ENCODE measurements at regions not wholly inside any gene's neighbourhood (a gene's known extent, or its start where the extent isn't known, plus 50 kb on each side); places are given as distances from the start of the nearest gene placed in this dataset.
"Not testable (repeated sequence)": the region's sequence is repeated elsewhere in the genome, so short reads cannot be mapped to it uniquely, and the experiment has no call there.

DNA sequence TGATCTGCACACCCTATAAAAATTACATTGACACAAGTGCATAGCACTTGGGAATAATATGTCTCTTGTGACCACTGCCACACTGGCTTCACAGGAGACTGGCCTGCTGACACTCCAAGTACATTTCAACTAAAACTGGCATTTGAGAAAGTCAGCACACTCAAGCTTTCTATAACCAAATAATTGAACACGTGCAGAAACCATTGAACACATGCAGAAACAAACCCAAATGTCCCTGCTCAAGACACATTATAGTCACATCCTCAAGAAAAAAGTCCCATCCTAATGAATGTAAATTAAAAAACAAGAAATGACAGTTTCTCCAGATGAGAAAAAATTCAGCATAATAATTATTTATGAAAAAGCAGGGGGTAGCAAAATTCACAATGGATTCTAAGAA is 1859.1 kb upstream of the PCDH20 start:
- ATAC-seq (ENCODE audit: low FRiP score) = no peak
- TF ChIP-seq, protein P1, sequence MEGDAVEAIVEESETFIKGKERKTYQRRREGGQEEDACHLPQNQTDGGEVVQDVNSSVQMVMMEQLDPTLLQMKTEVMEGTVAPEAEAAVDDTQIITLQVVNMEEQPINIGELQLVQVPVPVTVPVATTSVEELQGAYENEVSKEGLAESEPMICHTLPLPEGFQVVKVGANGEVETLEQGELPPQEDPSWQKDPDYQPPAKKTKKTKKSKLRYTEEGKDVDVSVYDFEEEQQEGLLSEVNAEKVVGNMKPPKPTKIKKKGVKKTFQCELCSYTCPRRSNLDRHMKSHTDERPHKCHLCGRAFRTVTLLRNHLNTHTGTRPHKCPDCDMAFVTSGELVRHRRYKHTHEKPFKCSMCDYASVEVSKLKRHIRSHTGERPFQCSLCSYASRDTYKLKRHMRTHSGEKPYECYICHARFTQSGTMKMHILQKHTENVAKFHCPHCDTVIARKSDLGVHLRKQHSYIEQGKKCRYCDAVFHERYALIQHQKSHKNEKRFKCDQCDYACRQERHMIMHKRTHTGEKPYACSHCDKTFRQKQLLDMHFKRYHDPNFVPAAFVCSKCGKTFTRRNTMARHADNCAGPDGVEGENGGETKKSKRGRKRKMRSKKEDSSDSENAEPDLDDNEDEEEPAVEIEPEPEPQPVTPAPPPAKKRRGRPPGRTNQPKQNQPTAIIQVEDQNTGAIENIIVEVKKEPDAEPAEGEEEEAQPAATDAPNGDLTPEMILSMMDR (IDR thresholded peaks at IDR 0.05) = no peak
- no peak for DNase-seq (ENCODE audit: low spot score)

DNA sequence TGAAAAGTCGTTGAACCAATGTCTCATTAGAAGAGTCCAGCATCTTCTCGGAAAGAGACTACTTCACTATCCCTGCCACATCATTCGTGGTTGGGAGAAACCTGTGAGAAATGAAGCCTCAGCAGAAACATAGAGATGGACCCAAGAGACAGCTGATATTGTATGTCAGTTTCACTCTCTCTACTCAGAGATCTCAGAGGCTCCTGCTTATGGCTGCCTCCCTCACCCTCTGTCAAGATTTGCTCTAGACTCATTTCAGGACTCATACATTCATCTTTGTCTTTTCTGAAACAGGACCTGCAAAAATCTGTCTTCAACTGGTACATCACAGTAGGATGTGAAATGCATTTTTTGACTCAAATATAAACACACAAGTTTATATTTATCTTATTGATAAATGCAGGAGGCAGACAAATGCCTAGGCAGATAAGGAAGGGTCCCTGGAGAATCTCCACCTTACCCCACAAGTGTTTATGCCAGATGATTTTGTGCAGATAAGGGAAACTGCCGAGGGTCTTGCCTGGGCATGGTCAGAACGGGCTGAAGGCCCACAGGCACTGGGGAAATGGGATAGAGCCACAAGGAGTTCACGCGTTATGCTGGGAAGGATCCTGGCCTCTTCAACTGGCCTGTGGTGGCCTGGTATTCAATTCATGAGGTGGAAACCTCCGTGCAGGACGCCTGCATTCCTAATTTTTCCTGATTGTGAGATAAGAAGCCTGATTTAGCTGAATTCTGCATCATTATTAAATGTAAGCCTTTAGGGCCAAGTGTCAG is 1834.0 kb upstream of the PCDH20 start:
- TF ChIP-seq, protein P1 (IDR thresholded peaks at IDR 0.05) = no peak
- DNase-seq (ENCODE audit: low spot score) (no peak), ATAC-seq (ENCODE audit: low FRiP score) (no peak)

DNA sequence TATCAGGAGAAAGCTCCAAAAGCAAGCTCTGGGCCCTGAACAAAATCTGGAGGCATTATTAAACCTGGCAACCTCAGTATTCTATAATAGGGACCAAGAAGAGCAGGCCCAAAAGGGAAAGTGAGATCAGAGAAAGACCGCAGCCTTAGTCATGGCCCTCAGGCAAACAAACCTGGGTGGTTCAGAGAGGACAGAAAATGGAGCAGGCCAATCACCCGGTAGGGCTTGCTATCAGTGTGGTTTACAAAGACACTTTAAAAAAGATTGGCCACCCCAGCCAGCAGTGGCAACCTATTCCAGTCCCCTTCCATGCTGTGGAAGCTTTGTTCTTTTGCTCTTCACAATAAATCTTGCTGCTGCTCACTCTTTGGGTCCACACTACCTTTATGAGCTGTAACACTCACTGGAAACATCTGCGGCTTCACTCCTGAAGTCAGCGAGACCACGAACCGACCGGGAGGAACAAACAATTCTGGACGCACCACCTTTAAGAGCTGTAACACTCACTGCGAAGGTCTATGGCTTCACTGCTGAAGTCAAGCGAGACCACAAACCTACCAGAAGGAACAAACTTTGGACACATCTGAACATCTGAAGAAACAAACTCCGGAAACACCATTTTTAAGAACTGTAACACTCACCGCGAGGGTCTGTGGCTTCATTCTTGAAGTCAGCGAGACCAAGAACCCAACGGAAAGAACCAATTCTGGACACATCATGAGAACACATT is 1821.2 kb upstream of the PCDH20 start:
- not testable (repeated sequence) for ATAC-seq (ENCODE audit: low FRiP score); DNase-seq (ENCODE audit: low spot score)

DNA sequence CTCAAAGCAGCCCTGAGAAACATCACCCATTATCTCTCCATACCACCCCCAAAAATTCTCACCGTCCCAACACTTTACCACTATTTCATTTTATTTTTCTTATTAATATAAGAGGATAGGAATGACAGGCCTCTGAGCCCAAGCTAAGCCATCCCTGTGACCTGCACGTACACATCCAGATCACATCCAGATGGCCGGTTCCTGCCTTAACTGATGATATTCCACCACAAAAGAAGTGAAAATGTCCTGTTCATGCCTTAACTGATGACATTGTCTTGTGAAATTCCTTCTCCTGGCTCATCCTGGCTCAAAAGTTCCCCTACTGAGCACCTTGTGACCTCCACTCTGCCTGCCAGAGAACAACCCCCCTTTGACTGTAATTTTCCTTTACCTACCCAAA is 1802.9 kb upstream of the PCDH20 start:
- DNase-seq (ENCODE audit: low spot score); ATAC-seq (ENCODE audit: low FRiP score): not testable (repeated sequence)

DNA sequence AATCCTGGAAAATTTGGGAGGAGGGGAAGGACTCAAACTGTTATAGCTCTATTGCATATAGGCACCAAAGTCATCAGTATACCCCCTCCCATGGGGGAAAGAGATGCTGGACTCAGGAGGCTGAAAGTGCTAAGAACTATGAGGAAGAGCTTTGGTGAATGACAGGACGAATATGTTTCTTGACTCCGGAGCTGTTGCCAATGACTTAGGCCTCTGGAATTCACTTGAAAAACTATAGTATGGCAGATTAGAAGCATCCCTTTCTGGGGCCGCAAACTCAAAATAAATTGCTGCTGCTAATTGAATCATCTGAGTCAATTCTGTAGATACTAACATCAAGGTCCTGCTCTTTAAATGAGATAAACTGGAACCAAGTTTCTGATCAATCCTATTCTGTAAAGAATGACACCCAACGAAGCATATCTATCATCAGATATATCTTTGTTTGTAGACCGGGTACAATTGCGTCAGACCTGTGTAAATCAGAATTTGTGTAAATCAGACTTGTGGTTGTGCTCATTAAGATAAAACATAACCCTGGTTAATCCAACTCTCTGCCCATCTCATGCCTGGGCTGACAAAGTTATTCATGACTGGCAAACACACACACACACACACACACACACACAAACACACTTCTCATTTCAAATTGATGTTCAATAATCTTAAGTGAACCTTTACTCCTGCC is 1793.8 kb upstream of the PCDH20 start:
- ATAC-seq (ENCODE audit: low FRiP score) = no peak
- DNase-seq (ENCODE audit: low spot score) = no peak
- TF ChIP-seq, protein P1 (IDR thresholded peaks at IDR 0.05) = no peak

DNA sequence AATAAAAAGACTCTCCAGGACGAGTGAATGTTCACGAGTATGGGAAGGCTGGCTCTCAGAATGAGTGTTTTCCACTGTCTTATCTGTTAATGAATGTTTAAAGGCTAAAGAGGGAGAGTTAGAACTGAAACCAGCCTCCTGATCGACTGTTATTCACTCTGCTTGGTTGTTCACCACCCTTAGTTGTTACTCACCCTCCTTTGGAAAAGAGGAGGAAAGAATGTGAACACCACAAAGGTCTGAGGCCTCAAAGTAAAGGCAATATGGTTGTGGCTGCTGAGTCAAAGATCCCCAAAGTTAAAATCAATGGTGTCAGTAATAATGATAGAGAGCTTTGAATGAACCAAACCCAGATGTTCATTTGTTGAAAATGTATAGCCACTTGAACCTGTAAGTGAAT is 1793.2 kb upstream of the PCDH20 start:
- TF ChIP-seq, protein P1 (IDR thresholded peaks at IDR 0.05) = no peak
- DNase-seq (ENCODE audit: low spot score) (no peak), ATAC-seq (ENCODE audit: low FRiP score) (no peak)

DNA sequence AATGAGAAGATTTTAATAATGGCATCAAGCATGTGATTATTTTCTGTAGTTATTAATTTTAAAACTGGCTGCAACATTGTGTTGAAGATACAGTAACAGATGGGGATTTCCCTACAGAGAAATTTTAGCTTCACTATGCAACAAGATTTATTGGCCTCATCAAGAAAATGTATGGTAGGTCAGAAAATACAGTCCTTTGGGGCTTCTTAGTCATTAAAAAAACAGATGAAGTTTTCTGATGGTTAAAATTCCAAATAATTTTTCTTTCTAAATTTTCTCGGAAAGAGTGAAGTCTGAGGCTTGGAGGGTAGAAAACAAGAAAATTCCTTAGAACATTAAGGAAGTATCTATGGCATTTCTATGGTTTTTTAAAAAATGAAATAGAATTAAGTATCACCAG is 1790.8 kb upstream of the PCDH20 start:
- DNase-seq (ENCODE audit: low spot score) (no peak), ATAC-seq (ENCODE audit: low FRiP score) (no peak)
- TF ChIP-seq, protein P1 (IDR thresholded peaks at IDR 0.05) = no peak

Measured in omental fat pad (tissue), 3 donors.